ENCODE measurements at regions not wholly inside any gene's neighbourhood (a gene's known extent, or its start where the extent isn't known, plus 50 kb on each side); places are given as distances from the start of the nearest gene placed in this dataset.

GRCh38 chr5:61965069-61965468 is 340.9 kb upstream of the KIF2A start:
- H3K9me3 ChIP-seq (ENCODE audit: insufficient read depth in 2 of 2, low read depth in 1 of 2, low read length in 1 of 2) = no peaks in the 10 kb centered on the region
- WGBS, 2 experiments (ENCODE audit: extremely low coverage in 1 of 2, insufficient coverage in 1 of 2, insufficient read length in 1 of 2, insufficient replicate concordance in 2 of 2, low coverage in 1 of 2, low lambda C conversion rate in 2 of 2, missing lambda C conversion rate in 1 of 2) = 100% methylated on average over 1 of the region's 1 CpG; no CpG with 5 or more reads in 1 of the 2 experiments
- H2BK12ac ChIP-seq (ENCODE audit: low read depth, low read length) = no peak overlapping the region
- no peak overlapping the region for H3K4me2 ChIP-seq (ENCODE audit: insufficient read depth in 1 of 2, low read depth in 2 of 2, low read length in 2 of 2)
- H3K18ac ChIP-seq (ENCODE audit: extremely low read depth, low read length) = no peak overlapping the region
- H3K23ac ChIP-seq (ENCODE audit: insufficient read length) = no peak overlapping the region
- H3K56ac ChIP-seq (replicated peaks; ENCODE audit: insufficient read length, low read depth, low read length) = no peak overlapping the region
- H3K4me1 ChIP-seq (replicated peaks in 1 of 4; ENCODE audit: control insufficient read depth in 3 of 4, insufficient read depth in 4 of 4, low read length in 3 of 4) = peaks cover 0 to 3% (median 0%) of the 10 kb centered on the region in 4 experiments; a peak in 1 of 7 replicates
- no peak overlapping the region for H3K4ac ChIP-seq (replicated peaks; ENCODE audit: insufficient read length, low read depth, low read length)
- no peak overlapping the region for H3K14ac ChIP-seq (ENCODE audit: insufficient read length)
- H3K4me3 ChIP-seq (ENCODE audit: extremely low read depth in 1 of 4, insufficient read depth in 2 of 4, low read depth in 3 of 4, low read length in 4 of 4) = no peak overlapping the region
- H3K79me2 ChIP-seq (ENCODE audit: control insufficient read depth in 1 of 2, insufficient read depth in 2 of 2, low read length in 2 of 2) = no peaks in the 10 kb centered on the region
- no peaks in the 10 kb centered on the region for H3K27me3 ChIP-seq (replicated peaks in 1 of 4; ENCODE audit: control insufficient read depth in 3 of 4, extremely low read depth in 1 of 4, insufficient read depth in 3 of 4, low read length in 3 of 4)
- no peak overlapping the region for H4K8ac ChIP-seq (ENCODE audit: extremely low read depth, insufficient read depth, low read length)
- no peaks in the 10 kb centered on the region for H3K36me3 ChIP-seq (ENCODE audit: control insufficient read depth in 2 of 4, insufficient read depth in 4 of 4, low read length in 3 of 4)
- no peaks in the 10 kb centered on the region for H4K20me1 ChIP-seq (replicated peaks in 1 of 2; ENCODE audit: control insufficient read depth in 1 of 2, insufficient read depth in 2 of 2, low read length in 2 of 2)
- no peak overlapping the region for H4K5ac ChIP-seq (ENCODE audit: insufficient read length, low read depth, low read length)
- H2AK5ac ChIP-seq (ENCODE audit: low read depth, low read length) = no peak overlapping the region
- no peak overlapping the region for H2BK15ac ChIP-seq (ENCODE audit: low read length)
- FAIRE-seq = no peak
- POLR2A ChIA-PET (ENCODE audit: partially characterized antibody) = no interaction called here
- H3K27ac ChIP-seq (ENCODE audit: low read depth, low read length) = no peak overlapping the region
- TF ChIP-seq CEBPB (IDR thresholded peaks at IDR 0.05; ENCODE audit: low read depth, low read length) (no peak), EGR1 (IDR thresholded peaks at IDR 0.05; ENCODE audit: borderline replicate concordance, low read depth, low read length) (no peak), ZNF274 (IDR thresholded peaks at IDR 0.05; ENCODE audit: borderline replicate concordance, extremely low read depth, low read length) (no peak), NRF1 (IDR thresholded peaks at IDR 0.05; ENCODE audit: low read depth, low read length) (no peak), PHF8 (conservative IDR thresholded peaks at IDR 0.05; ENCODE audit: low read depth, low read length) (no peak), POLR2AphosphoS5 (IDR thresholded peaks at IDR 0.05; ENCODE audit: low read depth, low read length) (no peak), YY1 (IDR thresholded peaks at IDR 0.05; ENCODE audit: low read depth, low read length) (no peak), SIRT6 (IDR thresholded peaks at IDR 0.05; ENCODE audit: low read length) (no peak), ATF3 (IDR thresholded peaks at IDR 0.05; ENCODE audit: insufficient read depth, low read depth, low read length) (no peak), TAF7 (optimal IDR thresholded peaks at IDR 0.05; ENCODE audit: borderline replicate concordance, low read depth, low read length) (no peak), CTBP2 (IDR thresholded peaks at IDR 0.05; ENCODE audit: borderline replicate concordance, insufficient read depth, insufficient read length, low read length) (no peak), E2F6 (IDR thresholded peaks at IDR 0.05) (no peak), SUZ12 (IDR thresholded peaks at IDR 0.05; ENCODE audit: low read length) (no peak), BRCA1 (IDR thresholded peaks at IDR 0.05; ENCODE audit: low read depth, low read length) (no peak)
- no peak overlapping the region for H2BK20ac ChIP-seq (ENCODE audit: low read length)
- no peak overlapping the region for H3K9ac ChIP-seq (replicated peaks in 1 of 4; ENCODE audit: extremely low read depth in 1 of 4, low read depth in 3 of 4, low read length in 3 of 4)
- H2BK120ac ChIP-seq (replicated peaks; ENCODE audit: low read depth, low read length) = no peak overlapping the region
- no peak overlapping the region for H2BK5ac ChIP-seq (ENCODE audit: low read depth, low read length)
- H3K79me1 ChIP-seq (ENCODE audit: low read depth, low read length) = no peaks in the 10 kb centered on the region
- H2AFZ ChIP-seq (ENCODE audit: low read length) = no peak overlapping the region
- H4K91ac ChIP-seq (replicated peaks; ENCODE audit: insufficient read length, low read length) = no peak overlapping the region
- H3K23me2 ChIP-seq (ENCODE audit: low read depth, low read length) = no peaks in the 10 kb centered on the region
- DNase-seq (ENCODE audit: low read depth in 1 of 2, low spot score in 2 of 2) = no peak
- CTCF ChIA-PET (ENCODE audit: partially characterized antibody) = interaction anchor here (1.4 kb wide), 1 partner anchor 12 kb away, joined by 4 read pairs; no protein-coding TSS in a partner anchor
